H9 (cell line): ENCODE measurements at regions not wholly inside any gene's neighbourhood (a gene's known extent, or its start where the extent isn't known, plus 50 kb on each side); places are given as distances from the start of the nearest gene placed in this dataset.

ENCODE experiments used
- DNase-seq: peaks from one replicate; pipeline ENCODE4 v3.0.0-alpha.2; 2017
- H2AFZ ChIP-seq: one replicate; pipeline ENCODE4 v1.6.1; 2013; ENCODE audit warnings: mild to moderate bottlenecking, low read length, control low read depth, moderate library complexity
- H2AK5ac ChIP-seq: 2 replicates; pipeline ENCODE4 v1.6.1; 2013; ENCODE audit warnings: low read length, control low read depth, mixed read lengths; ENCODE audit not compliant: insufficient read length
- H2BK120ac ChIP-seq: one replicate; pipeline ENCODE4 v1.6.1; 2013; ENCODE audit warnings: low read depth, mild to moderate bottlenecking, low read length, control low read depth, inconsistent platforms; ENCODE audit not compliant: poor library complexity, severe bottlenecking
- H2BK12ac ChIP-seq: 2 replicates; pipeline ENCODE4 v1.6.1; 2013; ENCODE audit warnings: low read length, control low read depth, mixed read lengths, low read depth; ENCODE audit not compliant: insufficient read length
- H2BK15ac ChIP-seq: 2 replicates; pipeline ENCODE4 v1.6.1; 2013; ENCODE audit warnings: low read depth, low read length, control low read depth
- H2BK20ac ChIP-seq: one replicate; pipeline ENCODE4 v1.6.1; 2013; ENCODE audit warnings: low read depth, mild to moderate bottlenecking, low read length, control low read depth, inconsistent platforms; ENCODE audit not compliant: poor library complexity, severe bottlenecking
- H2BK5ac ChIP-seq: 2 replicates; pipeline ENCODE4 v1.6.1; 2013; ENCODE audit warnings: low read length, control low read depth, mixed read lengths; ENCODE audit not compliant: insufficient read length
- H3K14ac ChIP-seq: 2 replicates; pipeline ENCODE4 v1.6.1; 2013; ENCODE audit warnings: low read length, control low read depth; ENCODE audit not compliant: insufficient read depth
- H3K18ac ChIP-seq: 2 replicates; pipeline ENCODE4 v1.6.1; 2013; ENCODE audit warnings: low read depth, mild to moderate bottlenecking, mixed read lengths, low read length, control low read depth; ENCODE audit not compliant: insufficient read length
- H3K23ac ChIP-seq: 2 replicates; pipeline ENCODE4 v1.6.1; 2013; ENCODE audit warnings: low read length, control low read depth, mixed read lengths, low read depth; ENCODE audit not compliant: insufficient read length
- H3K23me2 ChIP-seq: 2 replicates; pipeline ENCODE4 v1.6.1; 2013; ENCODE audit warnings: low read depth, mild to moderate bottlenecking, mixed read lengths, low read length, control low read depth; ENCODE audit not compliant: insufficient read length, poor library complexity, severe bottlenecking
- H3K27ac ChIP-seq: 2 replicates; pipeline ENCODE4 v1.5.1; 2013; ENCODE audit warnings: low read length, control low read depth, mixed read lengths, low read depth; ENCODE audit not compliant: insufficient read length
- H3K27me3 ChIP-seq: 2 replicates; pipeline ENCODE4 v1.6.1; 2013; ENCODE audit warnings: low read length, control low read depth, inconsistent platforms; ENCODE audit not compliant: insufficient read depth
- H3K4ac ChIP-seq: 2 replicates; pipeline ENCODE4 v1.6.1; 2013; ENCODE audit warnings: low read depth, mild to moderate bottlenecking, control low read depth, inconsistent platforms, low read length, moderate library complexity
- H3K4me1 ChIP-seq: 2 replicates; pipeline ENCODE4 v1.6.1; 2013; ENCODE audit warnings: low read length, control low read depth, inconsistent platforms; ENCODE audit not compliant: insufficient read depth
- H3K4me2 ChIP-seq: 2 replicates; pipeline ENCODE4 v1.6.1; 2013; ENCODE audit warnings: low read length, control low read depth, mixed read lengths; ENCODE audit not compliant: insufficient read length, insufficient read depth
- H3K56ac ChIP-seq: 2 replicates; pipeline ENCODE4 v1.6.1; 2013; ENCODE audit warnings: low read depth, mild to moderate bottlenecking, mixed read lengths, low read length, control low read depth; ENCODE audit not compliant: insufficient read length
- H3K79me1 ChIP-seq: 2 replicates; pipeline ENCODE4 v1.6.1; 2013; ENCODE audit warnings: low read depth, mild to moderate bottlenecking, moderate library complexity, low read length, control low read depth, inconsistent platforms; ENCODE audit not compliant: insufficient read depth, poor library complexity, severe bottlenecking
- H3K79me2 ChIP-seq: 2 replicates; pipeline ENCODE4 v1.6.1; 2013; ENCODE audit warnings: low read length, control low read depth, inconsistent platforms; ENCODE audit not compliant: insufficient read depth
- H3K9ac ChIP-seq: 2 replicates; pipeline ENCODE4 v1.6.1; 2013; ENCODE audit warnings: low read length, control low read depth, mixed read lengths; ENCODE audit not compliant: insufficient read length; ENCODE audit errors: extremely low read depth
- H3K9me3 ChIP-seq: one replicate; pipeline ENCODE4 v1.6.1; 2013; ENCODE audit warnings: low read depth, low read length, inconsistent platforms; ENCODE audit not compliant: control insufficient read depth
- H3T11ph ChIP-seq: one replicate; pipeline ENCODE4 v1.6.1; 2013; ENCODE audit warnings: mild to moderate bottlenecking, low read length, control low read depth, inconsistent platforms
- H4K20me1 ChIP-seq: one replicate; pipeline ENCODE4 v1.6.1; 2013; ENCODE audit not compliant: control insufficient read depth, insufficient read length, insufficient read depth
- H4K5ac ChIP-seq: 2 replicates; pipeline ENCODE4 v1.6.1; 2013; ENCODE audit warnings: low read depth, mild to moderate bottlenecking, mixed read lengths, low read length, control low read depth; ENCODE audit not compliant: insufficient read length
- H4K8ac ChIP-seq: replicated peaks from 2 replicates; pipeline ENCODE4 v1.6.1; 2013; ENCODE audit warnings: low read length, control low read depth, mixed read lengths, low read depth; ENCODE audit not compliant: insufficient read length
- H4K91ac ChIP-seq: 2 replicates; pipeline ENCODE4 v1.6.1; 2013; ENCODE audit warnings: low read depth, mild to moderate bottlenecking, moderate library complexity, mixed read lengths, low read length, control low read depth; ENCODE audit not compliant: insufficient read length
- H3K27ac Mint-ChIP-seq, 3 experiments: 2 replicates in 2 of 3; 3 replicates in 1 of 3; pipeline ENCODE4 v1.8.0; 2020 to 2021; ENCODE audit warnings: mixed read lengths in 3 of 3, mild to moderate bottlenecking in 1 of 3, moderate library complexity in 1 of 3
- H3K27me3 Mint-ChIP-seq: 2 replicates; pipeline ENCODE4 v1.8.0; 2021; ENCODE audit warnings: low read depth, mild to moderate bottlenecking, moderate library complexity, mixed read lengths
- H3K36me3 Mint-ChIP-seq, 3 experiments: 2 replicates in 2 of 3; 3 replicates in 1 of 3; pipeline ENCODE4 v1.8.0; 2020 to 2021; ENCODE audit warnings: low read depth in 3 of 3, mixed read lengths in 3 of 3; ENCODE audit not compliant: insufficient read depth in 1 of 3
- H3K4me1 Mint-ChIP-seq, 2 experiments: 2 replicates each; pipeline ENCODE4 v1.8.0; 2020; ENCODE audit warnings: mixed read lengths in 2 of 2
- H3K4me3 Mint-ChIP-seq, 2 experiments: 2 replicates in 1 of 2; 3 replicates in 1 of 2; pipeline ENCODE4 v1.8.0; 2020 to 2021; ENCODE audit warnings: mild to moderate bottlenecking in 2 of 2, mixed read lengths in 2 of 2, moderate library complexity in 1 of 2
- H3K9me3 Mint-ChIP-seq, 2 experiments: 2 replicates in 1 of 2; 3 replicates in 1 of 2; pipeline ENCODE4 v1.8.0; 2020; ENCODE audit warnings: mild to moderate bottlenecking in 2 of 2, mixed read lengths in 2 of 2, moderate library complexity in 1 of 2
- CTCF ChIP-seq: fragments of 200-600 bp; sonication (generic); conservative IDR thresholded peaks from 3 replicates; pipeline ENCODE4 v1.8.0; 2021; ENCODE audit warnings: antibody characterized with exemption, mild to moderate bottlenecking
- WGBS: extraction: QIAGEN DNeasy Blood & Tissue Kit; methylation state at CpG from one replicate; pipeline ENCODE4 v1.1.7; 2013; ENCODE audit warnings: missing lambda C conversion rate, low lambda C conversion rate, mixed read lengths; ENCODE audit not compliant: insufficient read length; ENCODE audit errors: extremely low coverage; 5-methylcytosine and 5-hydroxymethylcytosine counted together

- Mint-ChIP-seq H3K36me3 (no peaks in the 10 kb centered on the region), H3K27ac (no peak overlapping the region), H3K9me3 (no peaks in the 10 kb centered on the region), H3K4me3 (no peak overlapping the region), H3K27me3 (no peaks in the 10 kb centered on the region; the same call in 1 of the 2 replicates), H3K4me1 (peaks cover 42 to 53% of the 10 kb centered on the region in 2 experiments)
- H3K79me1 ChIP-seq: no peaks in the 10 kb centered on the region
- H3K23ac ChIP-seq: no peak overlapping the region
- H3K18ac ChIP-seq: no peak overlapping the region
- H2BK20ac ChIP-seq: no peak overlapping the region
- H3K27ac ChIP-seq: no peak overlapping the region
- no peaks in the 10 kb centered on the region for H3K4me1 ChIP-seq
- no peaks in the 10 kb centered on the region for H4K20me1 ChIP-seq
- no peak overlapping the region for H2AFZ ChIP-seq
- H2BK120ac ChIP-seq: no peak overlapping the region
- no CpG with 5 or more reads among the region's 3 CpGs for WGBS
- H4K5ac ChIP-seq: no peak overlapping the region
- H2BK12ac ChIP-seq: no peak overlapping the region
- H3K79me2 ChIP-seq: no peaks in the 10 kb centered on the region
- DNase-seq: no peak
- H3T11ph ChIP-seq: no peak overlapping the region
- H3K56ac ChIP-seq: no peak overlapping the region
- H2BK5ac ChIP-seq: no peak overlapping the region
- TF ChIP-seq CTCF: no peak
- no peak overlapping the region for H2AK5ac ChIP-seq
- no peaks in the 10 kb centered on the region for H3K27me3 ChIP-seq
- no peak overlapping the region for H3K9ac ChIP-seq
- no peak overlapping the region for H3K14ac ChIP-seq
- no peak overlapping the region for H2BK15ac ChIP-seq
- H3K4ac ChIP-seq: no peak overlapping the region
- no peak overlapping the region for H3K4me2 ChIP-seq
- no peaks in the 10 kb centered on the region for H3K9me3 ChIP-seq
- no peaks in the 10 kb centered on the region for H3K23me2 ChIP-seq
- no peak overlapping the region for H4K8ac ChIP-seq
- no peak overlapping the region for H4K91ac ChIP-seq
Measured at GRCh38 chr18:32553640-32554365, 83.1 kb upstream of the GAREM1 start.
